ENCODE measurements at regions not wholly inside any gene's neighbourhood (a gene's known extent, or its start where the extent isn't known, plus 50 kb on each side); places are given as distances from the start of the nearest gene placed in this dataset.

GRCh38 chr20:56805313-56805712, 176.2 kb downstream of the TFAP2C start:
- Histone ChIP-seq H3K4me3 (ENCODE audit: low read length) (no peak overlapping the region), H3K9me3 (ENCODE audit: insufficient read depth, low read depth, low read length) (no peaks in the 10 kb centered on the region), H3K27me3 (ENCODE audit: insufficient read depth, low read length) (no peaks in the 10 kb centered on the region), H3K27ac (ENCODE audit: low read depth, low read length) (no peak overlapping the region), H3K4me1 (ENCODE audit: insufficient read depth, low read length) (peaks cover 32% of the 10 kb centered on the region), H3K9ac (ENCODE audit: low read depth, low read length) (0 out of 2 replicates have a peak overlapping the region, but pooled peaks have one; percentile 38), H3K36me3 (ENCODE audit: insufficient read depth, low read length) (no peaks in the 10 kb centered on the region)
- WGBS = 70% methylated on average over 4 of the region's 4 CpGs

- Histone ChIP-seq H3K4me1 (ENCODE audit: insufficient read depth, low read length) (peaks cover 32% of the 10 kb centered on the region), H3K27ac (ENCODE audit: low read depth, low read length) (no peak overlapping the region), H3K9me3 (ENCODE audit: insufficient read depth, low read depth, low read length) (no peaks in the 10 kb centered on the region), H3K27me3 (ENCODE audit: insufficient read depth, low read length) (no peaks in the 10 kb centered on the region), H3K36me3 (ENCODE audit: insufficient read depth, low read length) (no peaks in the 10 kb centered on the region), H3K9ac (ENCODE audit: low read depth, low read length) (no peak overlapping the region), H3K4me3 (ENCODE audit: low read length) (no peak overlapping the region)
- WGBS = 86% methylated on average over 9 of the region's 9 CpGs
Observed at GRCh38 chr20:56805966-56806365, 176.9 kb downstream of the TFAP2C start.

- no peaks in the 10 kb centered on the region for H3K9me3 ChIP-seq (ENCODE audit: insufficient read depth, low read depth, low read length)
- no peak overlapping the region for H3K27ac ChIP-seq (ENCODE audit: low read depth, low read length)
- H3K4me1 ChIP-seq (ENCODE audit: insufficient read depth, low read length) = peaks cover 32% of the 10 kb centered on the region
- H3K4me3 ChIP-seq (ENCODE audit: low read length) = no peak overlapping the region
- no peaks in the 10 kb centered on the region for H3K27me3 ChIP-seq (ENCODE audit: insufficient read depth, low read length)
- WGBS = 60% methylated on average over 18 of the region's 18 CpGs
- no peak overlapping the region for H3K9ac ChIP-seq (ENCODE audit: low read depth, low read length)
- no peaks in the 10 kb centered on the region for H3K36me3 ChIP-seq (ENCODE audit: insufficient read depth, low read length)
Observed at GRCh38 chr20:56806952-56807517, 177.9 kb downstream of the TFAP2C start.

- Histone ChIP-seq H3K4me3 (ENCODE audit: low read length) (no peak overlapping the region), H3K9ac (ENCODE audit: low read depth, low read length) (no peak overlapping the region), H3K9me3 (ENCODE audit: insufficient read depth, low read depth, low read length) (no peaks in the 10 kb centered on the region), H3K36me3 (ENCODE audit: insufficient read depth, low read length) (no peaks in the 10 kb centered on the region), H3K4me1 (ENCODE audit: insufficient read depth, low read length) (peaks cover 32% of the 10 kb centered on the region), H3K27me3 (ENCODE audit: insufficient read depth, low read length) (no peaks in the 10 kb centered on the region), H3K27ac (ENCODE audit: low read depth, low read length) (no peak overlapping the region)
- 58% methylated on average over 10 of the region's 10 CpGs for WGBS
Observed at GRCh38 chr20:56808117-56808725, 179.1 kb downstream of the TFAP2C start.

GRCh38 chr20:56808732-56809131, 179.6 kb downstream of the TFAP2C start:
- whole genome bisulfite sequencing = 60% methylated on average over 8 of the region's 8 CpGs
- no peaks in the 10 kb centered on the region for H3K27me3 ChIP-seq (ENCODE audit: insufficient read depth, low read length)

GRCh38 chr20:56809668-56810067, 180.6 kb downstream of the TFAP2C start:
- Histone ChIP-seq H3K9ac (ENCODE audit: low read depth, low read length) (no peak overlapping the region), H3K27ac (ENCODE audit: low read depth, low read length) (no peak overlapping the region), H3K4me1 (ENCODE audit: insufficient read depth, low read length) (peaks cover 30% of the 10 kb centered on the region), H3K9me3 (ENCODE audit: insufficient read depth, low read depth, low read length) (no peaks in the 10 kb centered on the region), H3K36me3 (ENCODE audit: insufficient read depth, low read length) (no peaks in the 10 kb centered on the region), H3K27me3 (ENCODE audit: insufficient read depth, low read length) (no peaks in the 10 kb centered on the region), H3K4me3 (ENCODE audit: low read length) (no peak overlapping the region)
- 93% methylated on average over 12 of the region's 12 CpGs for WGBS

More at GRCh38 chr20:56808732-56809131, 179.6 kb downstream of the TFAP2C start:
- H3K9ac ChIP-seq (ENCODE audit: low read depth, low read length) = no peak overlapping the region
- H3K27ac ChIP-seq (ENCODE audit: low read depth, low read length) = no peak overlapping the region
- no peaks in the 10 kb centered on the region for H3K36me3 ChIP-seq (ENCODE audit: insufficient read depth, low read length)
- H3K4me1 ChIP-seq (ENCODE audit: insufficient read depth, low read length) = peaks cover 32% of the 10 kb centered on the region
- no peaks in the 10 kb centered on the region for H3K9me3 ChIP-seq (ENCODE audit: insufficient read depth, low read depth, low read length)
- H3K4me3 ChIP-seq (ENCODE audit: low read length) = no peak overlapping the region

GRCh38 chr20:56810141-56810540, 181.0 kb downstream of the TFAP2C start:
- H3K27ac ChIP-seq (ENCODE audit: low read depth, low read length) = no peak overlapping the region
- no peak overlapping the region for H3K4me3 ChIP-seq (ENCODE audit: low read length)
- WGBS = 93% methylated on average over 6 of the region's 6 CpGs
- peaks cover 28% of the 10 kb centered on the region for H3K4me1 ChIP-seq (ENCODE audit: insufficient read depth, low read length)
- no peaks in the 10 kb centered on the region for H3K27me3 ChIP-seq (ENCODE audit: insufficient read depth, low read length)
- no peaks in the 10 kb centered on the region for H3K9me3 ChIP-seq (ENCODE audit: insufficient read depth, low read depth, low read length)
- H3K36me3 ChIP-seq (ENCODE audit: insufficient read depth, low read length) = no peaks in the 10 kb centered on the region
- no peak overlapping the region for H3K9ac ChIP-seq (ENCODE audit: low read depth, low read length)

GRCh38 chr20:56815796-56816195, 186.7 kb downstream of the TFAP2C start:
- H3K9me3 ChIP-seq (ENCODE audit: insufficient read depth, low read depth, low read length) = no peaks in the 10 kb centered on the region
- WGBS = 92% methylated on average over 6 of the region's 6 CpGs
- H3K27ac ChIP-seq (ENCODE audit: low read depth, low read length) = no peak overlapping the region
- H3K4me3 ChIP-seq (ENCODE audit: low read length) = no peak overlapping the region
- no peak overlapping the region for H3K9ac ChIP-seq (ENCODE audit: low read depth, low read length)
- H3K4me1 ChIP-seq (ENCODE audit: insufficient read depth, low read length) = peaks cover 8% of the 10 kb centered on the region; the same call in 1 of the 2 replicates
- H3K36me3 ChIP-seq (ENCODE audit: insufficient read depth, low read length) = no peaks in the 10 kb centered on the region
- no peaks in the 10 kb centered on the region for H3K27me3 ChIP-seq (ENCODE audit: insufficient read depth, low read length)

- Histone ChIP-seq H3K9me3 (ENCODE audit: insufficient read depth, low read depth, low read length) (no peaks in the 10 kb centered on the region), H3K4me3 (ENCODE audit: low read length) (no peak overlapping the region), H3K27ac (ENCODE audit: low read depth, low read length) (no peak overlapping the region), H3K36me3 (ENCODE audit: insufficient read depth, low read length) (no peaks in the 10 kb centered on the region), H3K9ac (ENCODE audit: low read depth, low read length) (no peak overlapping the region), H3K4me1 (ENCODE audit: insufficient read depth, low read length) (peaks cover 8% of the 10 kb centered on the region; the same call in 1 of the 2 replicates), H3K27me3 (ENCODE audit: insufficient read depth, low read length) (no peaks in the 10 kb centered on the region)
- WGBS = 88% methylated on average over 7 of the region's 7 CpGs
Observed at GRCh38 chr20:56816349-56816748, 187.2 kb downstream of the TFAP2C start.

- Histone ChIP-seq H3K27me3 (ENCODE audit: insufficient read depth, low read length) (no peaks in the 10 kb centered on the region), H3K4me1 (ENCODE audit: insufficient read depth, low read length) (peaks cover 8% of the 10 kb centered on the region; the same call in 1 of the 2 replicates), H3K9ac (ENCODE audit: low read depth, low read length) (no peak overlapping the region), H3K9me3 (ENCODE audit: insufficient read depth, low read depth, low read length) (no peaks in the 10 kb centered on the region), H3K36me3 (ENCODE audit: insufficient read depth, low read length) (no peaks in the 10 kb centered on the region), H3K4me3 (ENCODE audit: low read length) (no peak overlapping the region), H3K27ac (ENCODE audit: low read depth, low read length) (no peak overlapping the region)
- WGBS = 92% methylated on average over 6 of the region's 6 CpGs
Observed at GRCh38 chr20:56817780-56818675, 188.9 kb downstream of the TFAP2C start.

GRCh38 chr20:56820984-56821383, 191.9 kb downstream of the TFAP2C start:
- Histone ChIP-seq H3K27ac (ENCODE audit: low read depth, low read length) (no peak overlapping the region), H3K36me3 (ENCODE audit: insufficient read depth, low read length) (no peaks in the 10 kb centered on the region), H3K9ac (ENCODE audit: low read depth, low read length) (no peak overlapping the region), H3K27me3 (ENCODE audit: insufficient read depth, low read length) (no peaks in the 10 kb centered on the region), H3K4me3 (ENCODE audit: low read length) (no peak overlapping the region), H3K4me1 (ENCODE audit: insufficient read depth, low read length) (no peaks in the 10 kb centered on the region), H3K9me3 (ENCODE audit: insufficient read depth, low read depth, low read length) (no peaks in the 10 kb centered on the region)
- 85% methylated on average over 3 of the region's 3 CpGs for WGBS
